Mammary epithelial cell (primary cell): ENCODE measurements at regions not wholly inside any gene's neighbourhood (a gene's known extent, or its start where the extent isn't known, plus 50 kb on each side); places are given as distances from the start of the nearest gene placed in this dataset.

ENCODE experiments used
- CTCF ChIP-seq, 2 donors: IDR thresholded peaks in 1 of 2; conservative IDR thresholded peaks in 1 of 2; 2 replicates each; pipeline ENCODE4 v1.5.1; 2011 to 2012; ENCODE audit warnings: inconsistent platforms in 2 of 2, low read length in 2 of 2, mild to moderate bottlenecking in 2 of 2, control low read depth in 1 of 2, low read depth in 1 of 2; ENCODE audit not compliant: insufficient read depth in 1 of 2; ENCODE audit errors: extremely low read depth in 1 of 2
- EZH2 ChIP-seq: IDR thresholded peaks from 2 replicates; pipeline ENCODE4 v1.6.1; 2012; ENCODE audit warnings: low read length, inconsistent platforms, borderline replicate concordance

- no peak for TF ChIP-seq EZH2
- TF ChIP-seq CTCF (conservative IDR thresholded peaks at IDR 0.05 in 1 of 2, IDR thresholded peaks at IDR 0.05 in 1 of 2; ENCODE audit: extremely low read depth in 1 of 2, insufficient read depth in 1 of 2, low read depth in 1 of 2, low read length in 2 of 2), result no peak
Measured at GRCh38 chr20:22232923-22233322, 351.4 kb downstream of the FOXA2 start.
